Adrenal gland (tissue), 5 donors: ENCODE measurements at regions not wholly inside any gene's neighbourhood (a gene's known extent, or its start where the extent isn't known, plus 50 kb on each side); places are given as distances from the start of the nearest gene placed in this dataset.

ENCODE experiments used
- POLR2A ChIP-seq, 2 donors: fragments of 450-650 bp; IDR thresholded peaks; one replicate each; pipeline ENCODE4 v1.6.1; 2017; ENCODE audit warnings: antibody characterized with exemption in 2 of 2, mild to moderate bottlenecking in 2 of 2, moderate library complexity in 1 of 2
- TF ChIP-seq, protein P1 (sequence below), 6 experiments: fragments of 450-650 bp in 4 of 6; fragments of 200-600 bp in 2 of 6; sonication (generic) in 1 of 6; IDR thresholded peaks; 1 replicate in 5 of 6; 2 replicates in 1 of 6; pipeline versions ENCODE4 v1.5.1 to v1.8.0; 2016 to 2021; ENCODE audit warnings: antibody characterized with exemption in 6 of 6, mild to moderate bottlenecking in 2 of 6, moderate library complexity in 1 of 6
- donor health status: DM: no; HTN: no; CAD: no.

DNA sequence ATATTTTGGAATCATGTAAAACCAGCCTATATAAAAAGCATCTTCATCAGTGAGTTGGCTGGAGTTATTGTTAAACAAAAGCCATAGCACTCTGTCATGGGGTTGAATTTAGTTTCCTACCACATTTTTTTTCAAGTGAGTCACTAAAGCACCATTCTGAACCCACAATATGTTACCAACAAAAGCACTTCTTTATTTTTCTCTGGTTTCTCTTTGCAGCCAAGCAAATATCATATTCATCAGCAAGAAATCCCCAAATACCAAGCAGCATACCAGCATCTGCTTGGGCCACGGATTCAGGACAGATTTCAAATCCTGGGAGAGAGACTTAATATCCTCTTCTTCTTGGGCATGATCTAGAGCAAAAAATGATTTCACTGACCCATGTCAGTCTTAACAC lies 441.4 kb downstream of the BCKDHB start:
- TF ChIP-seq, protein P1, sequence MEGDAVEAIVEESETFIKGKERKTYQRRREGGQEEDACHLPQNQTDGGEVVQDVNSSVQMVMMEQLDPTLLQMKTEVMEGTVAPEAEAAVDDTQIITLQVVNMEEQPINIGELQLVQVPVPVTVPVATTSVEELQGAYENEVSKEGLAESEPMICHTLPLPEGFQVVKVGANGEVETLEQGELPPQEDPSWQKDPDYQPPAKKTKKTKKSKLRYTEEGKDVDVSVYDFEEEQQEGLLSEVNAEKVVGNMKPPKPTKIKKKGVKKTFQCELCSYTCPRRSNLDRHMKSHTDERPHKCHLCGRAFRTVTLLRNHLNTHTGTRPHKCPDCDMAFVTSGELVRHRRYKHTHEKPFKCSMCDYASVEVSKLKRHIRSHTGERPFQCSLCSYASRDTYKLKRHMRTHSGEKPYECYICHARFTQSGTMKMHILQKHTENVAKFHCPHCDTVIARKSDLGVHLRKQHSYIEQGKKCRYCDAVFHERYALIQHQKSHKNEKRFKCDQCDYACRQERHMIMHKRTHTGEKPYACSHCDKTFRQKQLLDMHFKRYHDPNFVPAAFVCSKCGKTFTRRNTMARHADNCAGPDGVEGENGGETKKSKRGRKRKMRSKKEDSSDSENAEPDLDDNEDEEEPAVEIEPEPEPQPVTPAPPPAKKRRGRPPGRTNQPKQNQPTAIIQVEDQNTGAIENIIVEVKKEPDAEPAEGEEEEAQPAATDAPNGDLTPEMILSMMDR (IDR thresholded peaks at IDR 0.05) = no peak
- TF ChIP-seq POLR2A (IDR thresholded peaks at IDR 0.05) = no peak
